HCT116 (cell line): ENCODE measurements at regions not wholly inside any gene's neighbourhood (a gene's known extent, or its start where the extent isn't known, plus 50 kb on each side); places are given as distances from the start of the nearest gene placed in this dataset.

ENCODE experiments used
- EZH2 ChIP-seq: fragments of 200-600 bp; sonication (generic); IDR thresholded peaks from 2 replicates; pipeline ENCODE4 v1.6.1; 2017; ENCODE audit warnings: antibody characterized with exemption, mixed run types
- EZH2phosphoT487 ChIP-seq: fragments of 200-600 bp; IDR thresholded peaks from 2 replicates; pipeline ENCODE4 v1.6.1; 2018; ENCODE audit warnings: antibody characterized with exemption, borderline replicate concordance
- POLR2A ChIP-seq: IDR thresholded peaks from 2 replicates; pipeline ENCODE4 v1.7.0; 2011; ENCODE audit warnings: borderline replicate concordance; ENCODE audit not compliant: insufficient read depth, insufficient read length; ENCODE audit errors: extremely low read depth
- POLR2AphosphoS5 ChIP-seq: IDR thresholded peaks from 2 replicates; pipeline ENCODE4 v1.6.1; 2011; ENCODE audit warnings: mild to moderate bottlenecking, low read depth, low read length, moderate library complexity
- RAD21 ChIP-seq: IDR thresholded peaks from 2 replicates; pipeline ENCODE4 v1.6.1; 2012; ENCODE audit warnings: low read depth, mild to moderate bottlenecking
- SP1 ChIP-seq: IDR thresholded peaks from 2 replicates; pipeline ENCODE4 v1.6.1; 2012; ENCODE audit warnings: low read depth
- YY1 ChIP-seq: IDR thresholded peaks from 2 replicates; pipeline ENCODE4 v1.6.1; 2011; ENCODE audit warnings: low read length, low read depth, moderate library complexity, mild to moderate bottlenecking; ENCODE audit not compliant: insufficient replicate concordance; ENCODE audit errors: extremely low read depth
- ZBTB33 ChIP-seq: IDR thresholded peaks from 2 replicates; pipeline ENCODE4 v1.6.1; 2011; ENCODE audit warnings: mild to moderate bottlenecking, low read length, moderate library complexity; ENCODE audit not compliant: insufficient replicate concordance; ENCODE audit errors: extremely low read depth
- ZFX ChIP-seq: fragments of 450-650 bp; IDR thresholded peaks from 2 replicates; pipeline ENCODE4 v1.6.1; 2017
- TF ChIP-seq, protein P1 (sequence below), 3 experiments: fragments of 200-600 bp in 1 of 3; sonication (generic) in 1 of 3; IDR thresholded peaks in 2 of 3; conservative IDR thresholded peaks in 1 of 3; 2 replicates each; pipeline ENCODE4 v1.5.1; 2012 to 2017; ENCODE audit warnings: low read depth in 2 of 3, low read length in 2 of 3, antibody characterized with exemption in 1 of 3, borderline replicate concordance in 1 of 3, control low read depth in 1 of 3, mild to moderate bottlenecking in 1 of 3, mixed read lengths in 1 of 3, mixed run types in 1 of 3, moderate library complexity in 1 of 3; ENCODE audit not compliant: insufficient read depth in 1 of 3
- TF ChIP-seq, protein P2 (sequence below): IDR thresholded peaks from 2 replicates; pipeline ENCODE4 v1.6.1; 2012

GRCh38 chr13:86569974-86570373 is 770.8 kb upstream of the SLITRK6 start:
- TF ChIP-seq POLR2A (no peak), EZH2phosphoT487 (no peak), YY1 (no peak), SP1 (no peak), POLR2AphosphoS5 (no peak), RAD21 (no peak), EZH2 (no peak), ZFX (no peak), ZBTB33 (no peak)
- TF ChIP-seq, protein P1, sequence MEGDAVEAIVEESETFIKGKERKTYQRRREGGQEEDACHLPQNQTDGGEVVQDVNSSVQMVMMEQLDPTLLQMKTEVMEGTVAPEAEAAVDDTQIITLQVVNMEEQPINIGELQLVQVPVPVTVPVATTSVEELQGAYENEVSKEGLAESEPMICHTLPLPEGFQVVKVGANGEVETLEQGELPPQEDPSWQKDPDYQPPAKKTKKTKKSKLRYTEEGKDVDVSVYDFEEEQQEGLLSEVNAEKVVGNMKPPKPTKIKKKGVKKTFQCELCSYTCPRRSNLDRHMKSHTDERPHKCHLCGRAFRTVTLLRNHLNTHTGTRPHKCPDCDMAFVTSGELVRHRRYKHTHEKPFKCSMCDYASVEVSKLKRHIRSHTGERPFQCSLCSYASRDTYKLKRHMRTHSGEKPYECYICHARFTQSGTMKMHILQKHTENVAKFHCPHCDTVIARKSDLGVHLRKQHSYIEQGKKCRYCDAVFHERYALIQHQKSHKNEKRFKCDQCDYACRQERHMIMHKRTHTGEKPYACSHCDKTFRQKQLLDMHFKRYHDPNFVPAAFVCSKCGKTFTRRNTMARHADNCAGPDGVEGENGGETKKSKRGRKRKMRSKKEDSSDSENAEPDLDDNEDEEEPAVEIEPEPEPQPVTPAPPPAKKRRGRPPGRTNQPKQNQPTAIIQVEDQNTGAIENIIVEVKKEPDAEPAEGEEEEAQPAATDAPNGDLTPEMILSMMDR (IDR thresholded peaks at IDR 0.05 in 2 of 3, conservative IDR thresholded peaks at IDR 0.05 in 1 of 3; ENCODE audit: borderline replicate concordance in 1 of 3, insufficient read depth in 1 of 3, low read depth in 2 of 3, low read length in 2 of 3), result no peak
- TF ChIP-seq, protein P2, sequence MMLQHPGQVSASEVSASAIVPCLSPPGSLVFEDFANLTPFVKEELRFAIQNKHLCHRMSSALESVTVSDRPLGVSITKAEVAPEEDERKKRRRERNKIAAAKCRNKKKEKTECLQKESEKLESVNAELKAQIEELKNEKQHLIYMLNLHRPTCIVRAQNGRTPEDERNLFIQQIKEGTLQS, result no peak
